Gastrocnemius medialis (tissue), 4 donors: ENCODE measurements at regions not wholly inside any gene's neighbourhood (a gene's known extent, or its start where the extent isn't known, plus 50 kb on each side); places are given as distances from the start of the nearest gene placed in this dataset.

Source experiments
- CTCF ChIP-seq, 5 experiments: fragments of 450-650 bp in 3 of 5; fragments of 200-600 bp in 2 of 5; sonication (generic) in 2 of 5; IDR thresholded peaks in 4 of 5; conservative IDR thresholded peaks in 1 of 5; 1 replicate in 4 of 5; 2 replicates in 1 of 5; pipeline ENCODE4 v1.5.1; 2016 to 2019; ENCODE audit warnings: antibody characterized with exemption in 5 of 5, mild to moderate bottlenecking in 3 of 5, moderate library complexity in 3 of 5
- POLR2A ChIP-seq, 2 donors: fragments of 450-650 bp; IDR thresholded peaks; one replicate each; pipeline ENCODE4 v1.6.1; 2017; ENCODE audit warnings: antibody characterized with exemption in 2 of 2, mild to moderate bottlenecking in 2 of 2, moderate library complexity in 2 of 2

GRCh38 chr4:54371173-54371572 lies 142.1 kb downstream of the PDGFRA start:
- TF ChIP-seq CTCF (IDR thresholded peaks at IDR 0.05 in 4 of 5, conservative IDR thresholded peaks at IDR 0.05 in 1 of 5) (no peak), POLR2A (IDR thresholded peaks at IDR 0.05) (no peak)
